GM12878 (cell line): ENCODE measurements at regions not wholly inside any gene's neighbourhood (a gene's known extent, or its start where the extent isn't known, plus 50 kb on each side); places are given as distances from the start of the nearest gene placed in this dataset.
A peak's percentile ranks its signal among the peaks of the same experiment; 100 is the strongest.

Experiments
- ATAC-seq: fragments of 200-7000 bp; cut with Tn5 transposase; 3 replicates; pipeline ENCODE4 v1.9.1; 2020; ENCODE audit warnings: mild to moderate bottlenecking, moderate library complexity
- BruUV-seq: library from RNA; stranded (reverse); fragments of 400-500 nt; replicated peaks from 2 replicates; lab custom pipeline; 2021; lab: Mats Ljungman, UMichigan
- CTCF ChIA-PET: fragments of 300-600 bp; sonication (Branson Sonifier 250); formaldehyde crosslinking; extraction: SDS; loops from one replicate; lab custom pipeline; 2021; ENCODE audit warnings: inconsistent platforms; lab: Yijun Ruan, JAX
- POLR2A ChIA-PET: fragments of 350-600 bp; formaldehyde crosslinking; extraction: SDS; loops from one replicate; lab custom pipeline; 2021; ENCODE audit warnings: inconsistent platforms; lab: Charles Lee
- RAD21 ChIA-PET: fragments of 300-600 bp; sonication (Branson Sonifier 250); formaldehyde crosslinking; loops from one replicate; lab custom pipeline; 2023; ENCODE audit warnings: antibody characterized with exemption; ENCODE audit not compliant: unreplicated experiment; lab: Charles Lee
- SMC1A ChIA-PET: fragments of 300-600 bp; sonication (Branson Sonifier 250); formaldehyde crosslinking; loops from one replicate; lab custom pipeline; 2023; ENCODE audit not compliant: unreplicated experiment, uncharacterized antibody; lab: Charles Lee
- DNase-seq: peaks from one replicate; pipeline ENCODE4 v3.0.0-alpha.2; 2011; ENCODE audit warnings: low read depth, low spot score
- FAIRE-seq: peaks from 3 replicates; lab custom pipeline; 2011; peaks lifted over from hg19 to GRCh38; lab: Jason Lieb, UNC
- H2AFZ ChIP-seq: 2 replicates; pipeline ENCODE4 v1.6.0; 2011; ENCODE audit warnings: low read depth, low read length, control low read depth; ENCODE audit not compliant: control insufficient read depth
- H3K27ac ChIP-seq: 2 replicates; pipeline ENCODE4 v1.5.1; 2011; ENCODE audit warnings: control low read depth; ENCODE audit not compliant: control insufficient read depth, insufficient read depth
- H3K27me3 ChIP-seq, 2 experiments: replicated peaks in 1 of 2; 2 replicates each; pipeline versions ENCODE4 v1.6.0 to v1.6.1; 2011; ENCODE audit warnings: low read length in 1 of 2; ENCODE audit not compliant: control insufficient read depth in 2 of 2, insufficient read depth in 2 of 2
- H3K36me3 ChIP-seq, 2 experiments: 2 replicates each; pipeline ENCODE4 v1.5.1; 2011; ENCODE audit warnings: low read length in 1 of 2; ENCODE audit not compliant: control insufficient read depth in 2 of 2, insufficient read depth in 2 of 2
- H3K4me1 ChIP-seq: 2 replicates; pipeline ENCODE4 v1.6.1; 2011; ENCODE audit warnings: mild to moderate bottlenecking, low read length, moderate library complexity, mixed read lengths; ENCODE audit not compliant: control insufficient read depth, insufficient read depth
- H3K4me2 ChIP-seq: 2 replicates; pipeline ENCODE4 v1.6.0; 2011; ENCODE audit warnings: control low read depth; ENCODE audit not compliant: control insufficient read depth, insufficient read depth
- H3K4me3 ChIP-seq: fragments of 200-600 bp; sonication (generic); 2 replicates; pipeline ENCODE4 v1.5.1; 2016
- H3K79me2 ChIP-seq: 2 replicates; pipeline ENCODE4 v1.6.0; 2011; ENCODE audit warnings: low read length; ENCODE audit not compliant: control insufficient read depth, insufficient read depth
- H3K9ac ChIP-seq: 2 replicates; pipeline ENCODE4 v1.8.0; 2011; ENCODE audit warnings: low read length, control low read depth, mixed read lengths; ENCODE audit not compliant: control insufficient read depth, insufficient read depth
- H3K9me3 ChIP-seq: replicated peaks from 3 replicates; pipeline ENCODE4 v1.5.1; 2011; ENCODE audit warnings: mild to moderate bottlenecking, low read length; ENCODE audit not compliant: control insufficient read depth, insufficient read depth
- H4K20me1 ChIP-seq: 2 replicates; pipeline ENCODE4 v1.6.0; 2011; ENCODE audit not compliant: control insufficient read depth, insufficient read depth
- BHLHE40 ChIP-seq, 2 experiments: fragments of 450-650 bp in 1 of 2; IDR thresholded peaks; 2 replicates each; pipeline ENCODE4 v1.6.1; 2011 to 2017; ENCODE audit warnings: low read depth in 2 of 2, borderline replicate concordance in 1 of 2, improper control_type of control experiment in 1 of 2, low read length in 1 of 2, mild to moderate bottlenecking in 1 of 2
- EGR1 ChIP-seq, 2 experiments: IDR thresholded peaks; 1 replicate in 1 of 2; 2 replicates in 1 of 2; pipeline ENCODE4 v1.6.1; 2011 to 2012; ENCODE audit warnings: low read depth in 2 of 2, low read length in 2 of 2, borderline replicate concordance in 1 of 2, mild to moderate bottlenecking in 1 of 2, moderate library complexity in 1 of 2
- FOXK2 ChIP-seq: fragments of 450-650 bp; IDR thresholded peaks from 2 replicates; pipeline ENCODE4 v1.6.1; 2017; ENCODE audit warnings: mild to moderate bottlenecking, moderate library complexity
- IKZF2 ChIP-seq, 2 experiments: fragments of 450-650 bp; IDR thresholded peaks; 2 replicates each; pipeline ENCODE4 v1.6.1; 2017; ENCODE audit warnings: mild to moderate bottlenecking in 2 of 2, moderate library complexity in 2 of 2
- POLR2AphosphoS5 ChIP-seq: IDR thresholded peaks from 2 replicates; pipeline ENCODE4 v1.6.1; 2011; ENCODE audit warnings: mild to moderate bottlenecking, low read length, inconsistent platforms
- SMAD1 ChIP-seq: fragments of 450-650 bp; IDR thresholded peaks from 2 replicates; pipeline ENCODE4 v1.6.1; 2018; ENCODE audit warnings: mild to moderate bottlenecking, low read depth; ENCODE audit not compliant: partially characterized antibody
- SMAD5 ChIP-seq: IDR thresholded peaks from 2 replicates; pipeline ENCODE4 v1.6.1; 2016; ENCODE audit warnings: antibody characterized with exemption, low read depth
- SUPT20H ChIP-seq: IDR thresholded peaks from 2 replicates; pipeline ENCODE4 v1.6.1; 2011; ENCODE audit warnings: low read depth, mild to moderate bottlenecking, low read length, moderate library complexity, borderline replicate concordance; ENCODE audit not compliant: control insufficient read depth
- USF2 ChIP-seq: IDR thresholded peaks from 2 replicates; pipeline ENCODE4 v1.6.1; 2011; ENCODE audit warnings: low read depth, low read length, improper control_type of control experiment, borderline replicate concordance
- YBX1 ChIP-seq: fragments of 450-650 bp; IDR thresholded peaks from 2 replicates; pipeline ENCODE4 v1.6.1; 2016; ENCODE audit warnings: antibody characterized with exemption
- ZNF207 ChIP-seq: fragments of 450-650 bp; IDR thresholded peaks from 2 replicates; pipeline ENCODE4 v1.6.1; 2014; ENCODE audit warnings: antibody characterized with exemption, mild to moderate bottlenecking, borderline replicate concordance
- WGBS: methylation state at CpG from one replicate; pipeline ENCODE4 v1.1.6; 2016; ENCODE audit warnings: low lambda C conversion rate; ENCODE audit not compliant: insufficient replicate concordance, insufficient coverage; ENCODE audit errors: missing lambda C conversion rate; 5-methylcytosine and 5-hydroxymethylcytosine counted together
- in situ Hi-C: fragments of 300-500 bp; cut with MboI; formaldehyde crosslinking; loops from 9 replicates; pipeline ENCODE4 v1.14.3; 2018; ENCODE audit warnings: mixed read lengths
- intact Hi-C: fragments of 100-400 bp; cut with micrococcal nuclease; formaldehyde crosslinking; loops from one replicate; pipeline ENCODE4 v1.14.2; 2022; ENCODE audit not compliant: unreplicated experiment
- TF ChIP-seq, protein P1 (sequence below): fragments of 450-650 bp; formaldehyde crosslinking; IDR thresholded peaks from 2 replicates; pipeline ENCODE4 v1.4.0; 2020; ENCODE audit warnings: mild to moderate bottlenecking, moderate library complexity
- TF ChIP-seq, protein P2 (sequence below): fragments of 450-650 bp; IDR thresholded peaks from 2 replicates; pipeline ENCODE4 v1.6.1; 2017; ENCODE audit warnings: borderline replicate concordance
- TF ChIP-seq, protein P3 (sequence below): fragments of 150-350 bp; IDR thresholded peaks from 2 replicates; pipeline ENCODE4 v1.6.1; 2014; ENCODE audit warnings: mild to moderate bottlenecking, low read depth, low read length
- TF ChIP-seq, protein P4 (sequence below): fragments of 450-650 bp; IDR thresholded peaks from 2 replicates; pipeline ENCODE4 v1.6.1; 2017; ENCODE audit warnings: low read depth, mild to moderate bottlenecking, moderate library complexity

- 0 out of 4 replicates have a peak, but pooled peaks cover 0 to 2% of the 10 kb centered on the region in 2 experiments for H3K27me3 ChIP-seq
- no TSS peak for BruUV-seq
- CTCF ChIA-PET: no interaction called here
- 0 out of 3 replicates have a peak, but pooled peaks have one; percentile 26 for ATAC-seq
- no peaks in the 10 kb centered on the region for H3K9me3 ChIP-seq
- H4K20me1 ChIP-seq: no peaks in the 10 kb centered on the region
- H3K4me1 ChIP-seq: no peaks in the 10 kb centered on the region
- H3K36me3 ChIP-seq: no peaks in the 10 kb centered on the region
- RAD21 ChIA-PET: no interaction called here
- in situ Hi-C loops: no loop called here
- WGBS: 0% methylated on average over 2 of the region's 2 CpGs
- DNase-seq: no peak
- no peak overlapping the region for H3K9ac ChIP-seq
- no peak overlapping the region for H3K4me2 ChIP-seq
- H2AFZ ChIP-seq: no peak overlapping the region
- intact Hi-C loops: no loop called here
- SMC1A ChIA-PET: interaction anchor here (1.0 kb wide), 1 partner anchor 11 kb away, joined by 3 read pairs; no protein-coding TSS in a partner anchor
- POLR2A ChIA-PET: no interaction called here
- H3K27ac ChIP-seq: no peak overlapping the region
- H3K79me2 ChIP-seq: no peaks in the 10 kb centered on the region
- no peak overlapping the region for H3K4me3 ChIP-seq
- FAIRE-seq: no peak
- TF ChIP-seq ZNF207 (no peak), BHLHE40 (IDR thresholded peaks at IDR 0.05; ENCODE audit: borderline replicate concordance in 1 of 2, low read depth in 2 of 2, low read length in 1 of 2) (no peak), YBX1 (no peak), IKZF2 (IDR thresholded peaks at IDR 0.05) (no peak), SUPT20H (no peak), SMAD1 (no peak), USF2 (no peak), EGR1 (IDR thresholded peaks at IDR 0.05; ENCODE audit: borderline replicate concordance in 1 of 2, low read depth in 2 of 2, low read length in 2 of 2) (no peak), SMAD5 (no peak), POLR2AphosphoS5 (no peak), FOXK2 (no peak)
- TF ChIP-seq, protein P1, sequence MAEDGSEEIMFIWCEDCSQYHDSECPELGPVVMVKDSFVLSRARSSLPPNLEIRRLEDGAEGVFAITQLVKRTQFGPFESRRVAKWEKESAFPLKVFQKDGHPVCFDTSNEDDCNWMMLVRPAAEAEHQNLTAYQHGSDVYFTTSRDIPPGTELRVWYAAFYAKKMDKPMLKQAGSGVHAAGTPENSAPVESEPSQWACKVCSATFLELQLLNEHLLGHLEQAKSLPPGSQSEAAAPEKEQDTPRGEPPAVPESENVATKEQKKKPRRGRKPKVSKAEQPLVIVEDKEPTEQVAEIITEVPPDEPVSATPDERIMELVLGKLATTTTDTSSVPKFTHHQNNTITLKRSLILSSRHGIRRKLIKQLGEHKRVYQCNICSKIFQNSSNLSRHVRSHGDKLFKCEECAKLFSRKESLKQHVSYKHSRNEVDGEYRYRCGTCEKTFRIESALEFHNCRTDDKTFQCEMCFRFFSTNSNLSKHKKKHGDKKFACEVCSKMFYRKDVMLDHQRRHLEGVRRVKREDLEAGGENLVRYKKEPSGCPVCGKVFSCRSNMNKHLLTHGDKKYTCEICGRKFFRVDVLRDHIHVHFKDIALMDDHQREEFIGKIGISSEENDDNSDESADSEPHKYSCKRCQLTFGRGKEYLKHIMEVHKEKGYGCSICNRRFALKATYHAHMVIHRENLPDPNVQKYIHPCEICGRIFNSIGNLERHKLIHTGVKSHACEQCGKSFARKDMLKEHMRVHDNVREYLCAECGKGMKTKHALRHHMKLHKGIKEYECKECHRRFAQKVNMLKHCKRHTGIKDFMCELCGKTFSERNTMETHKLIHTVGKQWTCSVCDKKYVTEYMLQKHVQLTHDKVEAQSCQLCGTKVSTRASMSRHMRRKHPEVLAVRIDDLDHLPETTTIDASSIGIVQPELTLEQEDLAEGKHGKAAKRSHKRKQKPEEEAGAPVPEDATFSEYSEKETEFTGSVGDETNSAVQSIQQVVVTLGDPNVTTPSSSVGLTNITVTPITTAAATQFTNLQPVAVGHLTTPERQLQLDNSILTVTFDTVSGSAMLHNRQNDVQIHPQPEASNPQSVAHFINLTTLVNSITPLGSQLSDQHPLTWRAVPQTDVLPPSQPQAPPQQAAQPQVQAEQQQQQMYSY (CRISPR knock-in tag): no peak
- TF ChIP-seq, protein P2, sequence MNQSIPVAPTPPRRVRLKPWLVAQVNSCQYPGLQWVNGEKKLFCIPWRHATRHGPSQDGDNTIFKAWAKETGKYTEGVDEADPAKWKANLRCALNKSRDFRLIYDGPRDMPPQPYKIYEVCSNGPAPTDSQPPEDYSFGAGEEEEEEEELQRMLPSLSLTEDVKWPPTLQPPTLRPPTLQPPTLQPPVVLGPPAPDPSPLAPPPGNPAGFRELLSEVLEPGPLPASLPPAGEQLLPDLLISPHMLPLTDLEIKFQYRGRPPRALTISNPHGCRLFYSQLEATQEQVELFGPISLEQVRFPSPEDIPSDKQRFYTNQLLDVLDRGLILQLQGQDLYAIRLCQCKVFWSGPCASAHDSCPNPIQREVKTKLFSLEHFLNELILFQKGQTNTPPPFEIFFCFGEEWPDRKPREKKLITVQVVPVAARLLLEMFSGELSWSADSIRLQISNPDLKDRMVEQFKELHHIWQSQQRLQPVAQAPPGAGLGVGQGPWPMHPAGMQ: no peak
- TF ChIP-seq, protein P3, sequence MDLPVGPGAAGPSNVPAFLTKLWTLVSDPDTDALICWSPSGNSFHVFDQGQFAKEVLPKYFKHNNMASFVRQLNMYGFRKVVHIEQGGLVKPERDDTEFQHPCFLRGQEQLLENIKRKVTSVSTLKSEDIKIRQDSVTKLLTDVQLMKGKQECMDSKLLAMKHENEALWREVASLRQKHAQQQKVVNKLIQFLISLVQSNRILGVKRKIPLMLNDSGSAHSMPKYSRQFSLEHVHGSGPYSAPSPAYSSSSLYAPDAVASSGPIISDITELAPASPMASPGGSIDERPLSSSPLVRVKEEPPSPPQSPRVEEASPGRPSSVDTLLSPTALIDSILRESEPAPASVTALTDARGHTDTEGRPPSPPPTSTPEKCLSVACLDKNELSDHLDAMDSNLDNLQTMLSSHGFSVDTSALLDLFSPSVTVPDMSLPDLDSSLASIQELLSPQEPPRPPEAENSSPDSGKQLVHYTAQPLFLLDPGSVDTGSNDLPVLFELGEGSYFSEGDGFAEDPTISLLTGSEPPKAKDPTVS: no peak
- TF ChIP-seq, protein P4, sequence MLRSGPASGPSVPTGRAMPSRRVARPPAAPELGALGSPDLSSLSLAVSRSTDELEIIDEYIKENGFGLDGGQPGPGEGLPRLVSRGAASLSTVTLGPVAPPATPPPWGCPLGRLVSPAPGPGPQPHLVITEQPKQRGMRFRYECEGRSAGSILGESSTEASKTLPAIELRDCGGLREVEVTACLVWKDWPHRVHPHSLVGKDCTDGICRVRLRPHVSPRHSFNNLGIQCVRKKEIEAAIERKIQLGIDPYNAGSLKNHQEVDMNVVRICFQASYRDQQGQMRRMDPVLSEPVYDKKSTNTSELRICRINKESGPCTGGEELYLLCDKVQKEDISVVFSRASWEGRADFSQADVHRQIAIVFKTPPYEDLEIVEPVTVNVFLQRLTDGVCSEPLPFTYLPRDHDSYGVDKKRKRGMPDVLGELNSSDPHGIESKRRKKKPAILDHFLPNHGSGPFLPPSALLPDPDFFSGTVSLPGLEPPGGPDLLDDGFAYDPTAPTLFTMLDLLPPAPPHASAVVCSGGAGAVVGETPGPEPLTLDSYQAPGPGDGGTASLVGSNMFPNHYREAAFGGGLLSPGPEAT: no peak
Observed at GRCh38 chr13:30021611-30022010, 171.2 kb upstream of the UBL3 start.
